Activated T-helper 2 cell treated with anti-CD3 and anti-CD28 coated beads, Interferon-gamma antibody, Interleukin-2, Interleukin-4, amounts not matched to agents 10 μg/mL and 5 μg/mL and 100 μg/mL, durations not matched to agents 14 hours and 24 hours and 36 hours (primary cell): ENCODE measurements at regions not wholly inside any gene's neighbourhood (a gene's known extent, or its start where the extent isn't known, plus 50 kb on each side); places are given as distances from the start of the nearest gene placed in this dataset.

Source experiments
- DNase-seq: peaks from one replicate; pipeline ENCODE4 v3.0.0; 2021; ENCODE audit warnings: low spot score
- H3K27ac Mint-ChIP-seq: one replicate; pipeline ENCODE4 v1.8.0; 2021; ENCODE audit warnings: mixed read lengths
- H3K27me3 Mint-ChIP-seq: one replicate; pipeline ENCODE4 v1.8.0; 2021; ENCODE audit warnings: low read depth, mixed read lengths
- H3K36me3 Mint-ChIP-seq: one replicate; pipeline ENCODE4 v1.8.0; 2021; ENCODE audit warnings: low read depth, mixed read lengths
- H3K4me1 Mint-ChIP-seq: one replicate; pipeline ENCODE4 v1.8.0; 2021; ENCODE audit warnings: low read depth, mixed read lengths
- H3K4me3 Mint-ChIP-seq: one replicate; pipeline ENCODE4 v1.8.0; 2021; ENCODE audit warnings: low read depth, mild to moderate bottlenecking, moderate library complexity, mixed read lengths
- H3K9me3 Mint-ChIP-seq: one replicate; pipeline ENCODE4 v1.8.0; 2021; ENCODE audit warnings: mixed read lengths
- intact Hi-C: fragments of 100-400 bp; cut with micrococcal nuclease; formaldehyde crosslinking; loops from one replicate; pipeline ENCODE4 v1.15.1; 2023

DNA sequence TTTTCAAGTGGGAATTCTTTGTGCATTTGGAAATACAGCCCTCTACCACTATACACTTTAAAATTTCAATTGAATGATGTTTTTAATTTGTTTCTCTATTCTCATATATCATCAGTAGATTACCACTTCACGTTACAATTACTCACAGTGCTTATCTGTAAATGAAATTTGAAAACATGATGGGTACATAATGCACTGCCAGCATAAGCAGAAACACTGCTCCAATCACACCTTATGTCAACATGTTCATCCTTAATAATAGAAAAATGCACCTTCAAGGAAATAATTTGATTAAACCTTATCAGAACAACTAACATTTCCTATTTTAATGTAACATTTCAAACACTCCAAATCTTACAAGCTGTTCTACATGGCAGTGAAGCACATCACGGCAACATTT lies 718.4 kb downstream of the GBE1 start:
- Mint-ChIP-seq H3K36me3 (no peaks in the 10 kb centered on the region), H3K4me1 (no peaks in the 10 kb centered on the region), H3K27me3 (no peaks in the 10 kb centered on the region), H3K9me3 (peaks cover 18% of the 10 kb centered on the region), H3K4me3 (no peak overlapping the region), H3K27ac (no peak overlapping the region)
- DNase-seq, result no peak
- intact Hi-C loops, result no loop called here

- Mint-ChIP-seq H3K4me3 (no peak overlapping the region), H3K36me3 (no peaks in the 10 kb centered on the region), H3K27me3 (no peaks in the 10 kb centered on the region), H3K27ac (no peak overlapping the region), H3K4me1 (no peaks in the 10 kb centered on the region), H3K9me3 (peaks cover 24% of the 10 kb centered on the region)
- no peak for DNase-seq
- intact Hi-C loops, result no loop called here
These were observed 720.1 kb downstream of the GBE1 start for GRCh38 chr3:81041331-81041730.

- H3K36me3 Mint-ChIP-seq, result no peaks in the 10 kb centered on the region
- no peaks in the 10 kb centered on the region for H3K4me1 Mint-ChIP-seq
- no peak for DNase-seq
- H3K27ac Mint-ChIP-seq, result no peak overlapping the region
- H3K4me3 Mint-ChIP-seq, result no peak overlapping the region
- H3K27me3 Mint-ChIP-seq, result no peaks in the 10 kb centered on the region
- intact Hi-C loops, result no loop called here
- H3K9me3 Mint-ChIP-seq, result peaks cover 22% of the 10 kb centered on the region
These were observed 721.3 kb downstream of the GBE1 start for GRCh38 chr3:81040107-81040506.

DNA sequence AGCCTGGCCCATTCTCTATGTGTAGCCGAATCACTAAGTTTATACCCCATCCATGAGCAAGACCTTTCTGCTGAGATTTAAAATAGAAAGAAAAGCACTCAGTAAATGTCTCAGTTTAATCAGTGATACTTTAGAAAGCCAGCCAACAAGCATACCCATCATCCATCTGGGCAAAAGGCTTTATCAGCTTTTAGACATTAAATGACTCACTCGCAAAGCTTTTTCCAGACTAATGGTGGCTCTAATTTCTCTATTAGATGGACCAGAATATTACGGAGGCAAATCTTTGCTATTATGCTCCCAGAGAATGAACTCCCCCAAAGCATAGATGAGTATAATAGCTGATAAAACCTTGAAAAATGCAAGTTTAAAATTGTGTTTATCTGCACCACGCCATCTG lies 727.8 kb downstream of the GBE1 start:
- no peaks in the 10 kb centered on the region for H3K36me3 Mint-ChIP-seq
- H3K27ac Mint-ChIP-seq, result no peak overlapping the region
- no peak overlapping the region for H3K4me3 Mint-ChIP-seq
- intact Hi-C loops, result no loop called here
- H3K9me3 Mint-ChIP-seq, result peaks cover 24% of the 10 kb centered on the region
- no peaks in the 10 kb centered on the region for H3K4me1 Mint-ChIP-seq
- DNase-seq, result no peak
- H3K27me3 Mint-ChIP-seq, result no peaks in the 10 kb centered on the region

GRCh38 chr3:81033185-81033584 lies 728.3 kb downstream of the GBE1 start:
- DNase-seq, result no peak
- intact Hi-C loops, result no loop called here
- no peak overlapping the region for H3K27ac Mint-ChIP-seq
- no peak overlapping the region for H3K4me3 Mint-ChIP-seq
- H3K27me3 Mint-ChIP-seq, result no peaks in the 10 kb centered on the region
- H3K36me3 Mint-ChIP-seq, result no peaks in the 10 kb centered on the region
- H3K9me3 Mint-ChIP-seq, result peaks cover 26% of the 10 kb centered on the region
- H3K4me1 Mint-ChIP-seq, result no peaks in the 10 kb centered on the region

DNA sequence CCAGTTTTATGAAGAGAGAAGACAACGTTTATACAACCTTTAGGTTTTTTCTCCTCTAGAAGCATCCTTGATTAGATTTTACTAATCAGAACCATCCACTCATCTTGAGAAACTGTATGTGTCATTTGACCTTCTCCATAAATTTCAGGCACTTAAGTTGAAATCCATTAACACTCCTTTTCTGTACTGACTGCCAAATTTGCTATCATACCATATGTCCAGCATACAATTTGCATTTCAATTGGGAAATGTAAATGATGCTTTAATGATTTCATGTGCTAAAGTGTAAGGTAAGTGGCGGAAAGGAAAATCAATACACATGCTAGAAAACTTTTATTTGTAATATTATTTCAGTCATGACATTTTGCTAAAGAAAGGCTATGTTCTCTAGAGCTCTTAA lies 731.6 kb downstream of the GBE1 start:
- Mint-ChIP-seq H3K27ac (no peak overlapping the region), H3K27me3 (no peaks in the 10 kb centered on the region), H3K4me1 (no peaks in the 10 kb centered on the region), H3K4me3 (no peak overlapping the region), H3K36me3 (no peaks in the 10 kb centered on the region), H3K9me3 (peaks cover 28% of the 10 kb centered on the region)
- intact Hi-C loops, result no loop called here
- no peak for DNase-seq

DNA sequence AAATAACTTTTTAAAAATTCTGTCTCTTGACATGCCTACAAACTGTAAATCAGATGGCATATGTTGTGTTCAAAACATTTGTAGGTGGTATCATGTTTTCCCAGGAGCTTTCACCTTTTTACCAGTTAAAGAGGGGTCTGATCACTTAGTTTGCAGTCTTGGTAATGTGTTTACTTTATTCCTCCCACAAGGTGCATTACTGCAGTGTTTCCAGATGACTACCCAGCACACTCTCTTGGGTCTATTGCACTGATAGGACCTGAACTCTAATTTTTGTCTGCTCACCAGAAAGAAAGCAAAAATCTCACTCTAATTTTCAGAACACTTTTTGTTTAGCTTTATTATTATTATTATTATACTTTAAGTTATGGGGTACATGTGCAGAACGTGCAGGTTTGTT lies 734.1 kb downstream of the GBE1 start:
- intact Hi-C loops, result no loop called here
- Mint-ChIP-seq H3K27me3 (no peaks in the 10 kb centered on the region), H3K36me3 (no peaks in the 10 kb centered on the region), H3K4me1 (no peaks in the 10 kb centered on the region), H3K9me3 (peaks cover 38% of the 10 kb centered on the region), H3K27ac (no peak overlapping the region), H3K4me3 (no peak overlapping the region)
- no peak for DNase-seq

DNA sequence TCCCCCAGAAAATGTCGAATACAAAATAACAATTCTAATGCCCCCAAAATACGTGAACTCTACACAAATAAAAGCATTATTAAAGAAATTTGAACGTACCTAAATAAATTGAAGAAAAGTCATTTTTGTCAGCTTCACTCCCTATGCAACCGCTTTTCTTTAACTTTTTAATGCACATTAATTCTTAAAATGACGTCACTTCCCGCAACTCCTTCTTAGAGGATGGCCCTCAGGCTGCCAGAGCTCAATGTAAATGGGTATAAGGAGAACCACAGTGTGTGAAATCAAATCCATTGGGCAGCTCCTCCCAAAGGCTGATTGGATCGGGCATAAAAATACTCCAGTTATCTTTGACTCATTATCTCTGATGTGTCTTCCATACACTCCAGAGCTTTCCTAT lies 736.9 kb downstream of the GBE1 start:
- intact Hi-C loops, result no loop called here
- Mint-ChIP-seq H3K4me1 (no peaks in the 10 kb centered on the region), H3K4me3 (no peak overlapping the region), H3K36me3 (no peaks in the 10 kb centered on the region), H3K9me3 (peaks cover 44% of the 10 kb centered on the region), H3K27me3 (no peaks in the 10 kb centered on the region), H3K27ac (no peak overlapping the region)
- DNase-seq, result no peak

DNA sequence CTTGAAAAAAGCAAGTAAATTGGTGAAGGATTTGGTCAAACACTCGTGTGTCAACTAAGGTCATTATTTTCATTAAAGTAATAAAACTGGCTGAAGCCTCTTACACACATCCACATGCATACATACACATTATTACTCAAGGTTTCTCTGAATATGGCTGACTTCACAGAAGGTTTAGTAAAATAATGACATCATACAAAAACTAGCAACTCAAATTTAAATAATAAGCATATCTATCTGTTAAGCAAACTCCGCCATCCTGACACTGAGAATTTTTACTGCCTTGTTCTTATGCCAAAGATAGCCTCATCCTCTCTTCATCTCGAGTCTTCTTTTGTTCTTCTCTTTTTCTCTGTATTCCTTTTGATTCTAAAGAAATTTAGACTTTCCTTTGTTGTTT lies 739.1 kb downstream of the GBE1 start:
- DNase-seq, result no peak
- H3K4me1 Mint-ChIP-seq, result no peaks in the 10 kb centered on the region
- no peak overlapping the region for H3K27ac Mint-ChIP-seq
- intact Hi-C loops, result no loop called here
- no peaks in the 10 kb centered on the region for H3K36me3 Mint-ChIP-seq
- H3K9me3 Mint-ChIP-seq, result peaks cover 42% of the 10 kb centered on the region
- H3K4me3 Mint-ChIP-seq, result no peak overlapping the region
- H3K27me3 Mint-ChIP-seq, result no peaks in the 10 kb centered on the region

GRCh38 chr3:81013360-81013759 lies 748.1 kb downstream of the GBE1 start:
- Mint-ChIP-seq H3K9me3 (peaks cover 36% of the 10 kb centered on the region), H3K4me3 (no peak overlapping the region), H3K27ac (no peak overlapping the region), H3K4me1 (no peaks in the 10 kb centered on the region), H3K36me3 (no peaks in the 10 kb centered on the region), H3K27me3 (no peaks in the 10 kb centered on the region)
- intact Hi-C loops, result no loop called here
- no peak for DNase-seq

DNA sequence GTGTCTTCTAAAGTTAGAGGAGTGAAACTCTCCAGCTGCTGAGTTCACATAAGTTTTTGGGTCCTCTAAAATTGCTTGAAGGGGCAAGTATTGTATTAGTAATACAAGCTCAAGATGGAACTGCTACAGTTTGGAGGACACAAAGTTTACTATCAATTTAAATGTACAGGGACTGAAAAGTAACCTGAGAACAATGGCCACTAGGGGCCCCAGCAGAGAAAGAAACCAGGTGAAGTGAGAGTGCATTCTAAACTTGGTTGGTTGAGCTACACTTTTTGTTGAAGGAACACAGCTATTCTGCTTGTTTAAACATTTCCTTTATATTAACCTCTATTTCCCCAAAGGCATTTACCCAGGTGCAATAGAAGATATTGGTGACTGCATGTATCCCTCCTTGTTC lies 755.5 kb downstream of the GBE1 start:
- Mint-ChIP-seq H3K36me3 (no peaks in the 10 kb centered on the region), H3K27ac (no peak overlapping the region), H3K4me1 (no peaks in the 10 kb centered on the region), H3K27me3 (no peaks in the 10 kb centered on the region), H3K9me3 (peaks cover 10% of the 10 kb centered on the region), H3K4me3 (no peak overlapping the region)
- DNase-seq, result no peak
- intact Hi-C loops, result no loop called here

- Mint-ChIP-seq H3K36me3 (no peaks in the 10 kb centered on the region), H3K27me3 (no peaks in the 10 kb centered on the region), H3K9me3 (peaks cover 8% of the 10 kb centered on the region), H3K4me3 (no peak overlapping the region), H3K27ac (no peak overlapping the region), H3K4me1 (no peaks in the 10 kb centered on the region)
- DNase-seq, result no peak
- intact Hi-C loops, result no loop called here
These were observed 757.6 kb downstream of the GBE1 start for GRCh38 chr3:81003817-81004216.

DNA sequence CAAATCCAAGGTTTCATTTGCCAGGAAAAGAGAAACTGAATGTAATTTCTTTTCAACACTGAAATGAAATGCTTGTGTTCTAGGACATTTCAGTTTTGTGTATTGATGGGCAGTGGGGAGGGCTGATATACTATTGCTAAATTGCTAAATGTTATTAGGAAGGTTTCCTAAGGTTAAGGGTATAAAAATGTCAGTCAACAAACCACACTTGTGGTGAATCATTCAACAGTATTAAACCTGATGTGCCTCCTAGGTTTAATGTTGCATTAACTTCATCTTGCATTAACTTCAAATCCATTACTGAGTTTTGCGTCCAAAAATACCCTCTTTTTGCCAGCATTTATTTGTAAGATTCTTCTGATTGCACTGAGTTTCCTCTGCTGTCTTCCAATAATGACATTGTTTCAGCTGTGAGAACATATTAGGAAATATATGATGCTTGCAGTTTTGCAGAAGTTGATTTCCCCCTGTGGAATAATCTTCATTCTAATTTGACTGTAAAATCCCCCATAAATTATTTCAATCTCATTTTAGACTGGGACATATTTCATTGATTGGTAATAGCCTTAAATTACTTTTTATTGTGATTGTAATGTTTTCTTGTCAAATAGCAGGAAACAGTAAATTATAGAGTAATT lies 758.3 kb downstream of the GBE1 start:
- Mint-ChIP-seq H3K4me3 (no peak overlapping the region), H3K9me3 (peaks cover 8% of the 10 kb centered on the region), H3K27me3 (no peaks in the 10 kb centered on the region), H3K4me1 (no peaks in the 10 kb centered on the region), H3K36me3 (no peaks in the 10 kb centered on the region), H3K27ac (no peak overlapping the region)
- intact Hi-C loops, result no loop called here
- DNase-seq, result no peak

DNA sequence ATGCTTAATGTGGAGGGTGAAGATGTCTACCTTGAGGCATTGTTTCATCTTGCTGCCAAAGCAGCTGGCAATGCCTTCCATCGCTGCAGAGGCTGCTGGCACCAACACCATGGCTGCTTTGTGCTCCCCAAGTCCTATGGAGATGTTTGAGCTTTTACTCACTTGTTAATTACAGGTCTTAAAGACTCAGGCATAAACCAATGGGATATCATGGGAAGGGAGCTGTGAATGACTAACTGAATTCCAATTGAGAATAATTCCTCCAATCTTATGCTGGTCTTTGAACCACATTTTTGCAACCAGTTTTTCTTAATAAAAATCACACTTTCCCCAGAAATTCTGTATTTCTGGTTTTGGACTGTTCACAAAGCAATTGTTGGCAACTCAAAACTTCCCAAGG lies 762.0 kb downstream of the GBE1 start:
- Mint-ChIP-seq H3K4me1 (no peaks in the 10 kb centered on the region), H3K27me3 (no peaks in the 10 kb centered on the region), H3K9me3 (peaks cover 18% of the 10 kb centered on the region), H3K4me3 (no peak overlapping the region), H3K36me3 (no peaks in the 10 kb centered on the region), H3K27ac (no peak overlapping the region)
- no peak for DNase-seq
- intact Hi-C loops, result no loop called here
